Ishikawa (cell line): ENCODE measurements at regions not wholly inside any gene's neighbourhood (a gene's known extent, or its start where the extent isn't known, plus 50 kb on each side); places are given as distances from the start of the nearest gene placed in this dataset.

Experiments used
- CEBPB ChIP-seq: IDR thresholded peaks from 2 replicates; pipeline ENCODE4 v1.6.1; 2012
- CREB1 ChIP-seq: IDR thresholded peaks from 2 replicates; pipeline ENCODE4 v1.6.1; 2012; ENCODE audit warnings: low read depth
- EGR1 ChIP-seq: IDR thresholded peaks from 2 replicates; pipeline ENCODE4 v1.6.1; 2012
- EP300 ChIP-seq: IDR thresholded peaks from 2 replicates; pipeline ENCODE4 v1.6.1; 2012; ENCODE audit warnings: borderline replicate concordance
- FOXM1 ChIP-seq: IDR thresholded peaks from 2 replicates; pipeline ENCODE4 v1.6.1; 2012; ENCODE audit warnings: low read depth, borderline replicate concordance
- MAX ChIP-seq: IDR thresholded peaks from 2 replicates; pipeline ENCODE4 v1.6.1; 2012
- NFIC ChIP-seq: IDR thresholded peaks from 2 replicates; pipeline ENCODE4 v1.6.1; 2012
- RAD21 ChIP-seq: IDR thresholded peaks from 2 replicates; pipeline ENCODE4 v1.6.1; 2012; ENCODE audit warnings: low read depth
- REST ChIP-seq: IDR thresholded peaks from 2 replicates; pipeline ENCODE4 v1.6.1; 2012; ENCODE audit warnings: low read depth, mild to moderate bottlenecking
- TAF1 ChIP-seq: IDR thresholded peaks from 2 replicates; pipeline ENCODE4 v1.6.1; 2012; ENCODE audit warnings: low read depth, mild to moderate bottlenecking
- TCF12 ChIP-seq: IDR thresholded peaks from 2 replicates; pipeline ENCODE4 v1.6.1; 2012; ENCODE audit warnings: low read depth
- TEAD4 ChIP-seq: IDR thresholded peaks from 2 replicates; pipeline ENCODE4 v1.6.1; 2012
- USF1 ChIP-seq: IDR thresholded peaks from 2 replicates; pipeline ENCODE4 v1.6.1; 2012
- YY1 ChIP-seq: IDR thresholded peaks from 2 replicates; pipeline ENCODE4 v1.6.1; 2012; ENCODE audit warnings: low read depth
- ZBTB7A ChIP-seq: IDR thresholded peaks from 2 replicates; pipeline ENCODE4 v1.6.1; 2012; ENCODE audit warnings: low read depth

- TF ChIP-seq YY1 (no peak), USF1 (no peak)
These were observed 101.6 kb upstream of the BACE2 start for GRCh38 chr21:41066086-41066938.

GRCh38 chr21:41067709-41068108, 100.3 kb upstream of the BACE2 start:
- TF ChIP-seq MAX (no peak), USF1 (no peak), TCF12 (no peak), TEAD4 (no peak), RAD21 (no peak), TAF1 (no peak), FOXM1 (no peak), EGR1 (no peak), REST (no peak), NFIC (no peak), EP300 (no peak), CEBPB (no peak), CREB1 (no peak), YY1 (no peak), ZBTB7A (no peak)

GRCh38 chr21:41068496-41068895, 99.5 kb upstream of the BACE2 start:
- TF ChIP-seq EP300 (no peak), USF1 (no peak), YY1 (no peak), RAD21 (no peak), FOXM1 (no peak), TEAD4 (no peak), EGR1 (no peak), ZBTB7A (no peak), NFIC (no peak), MAX (no peak), CEBPB (no peak), TCF12 (no peak), CREB1 (no peak), REST (no peak), TAF1 (no peak)

GRCh38 chr21:41068967-41069642, 98.9 kb upstream of the BACE2 start:
- TF ChIP-seq REST: no peak
- no peak for TF ChIP-seq MAX
- TF ChIP-seq CREB1: no peak
- no peak for TF ChIP-seq TAF1
- TF ChIP-seq CEBPB: no peak
- peak; percentile 76 for TF ChIP-seq RAD21
- TF ChIP-seq YY1: no peak
- no peak for TF ChIP-seq EP300
- TF ChIP-seq NFIC: no peak
